ENCODE measurements at regions not wholly inside any gene's neighbourhood (a gene's known extent, or its start where the extent isn't known, plus 50 kb on each side); places are given as distances from the start of the nearest gene placed in this dataset.

DNA sequence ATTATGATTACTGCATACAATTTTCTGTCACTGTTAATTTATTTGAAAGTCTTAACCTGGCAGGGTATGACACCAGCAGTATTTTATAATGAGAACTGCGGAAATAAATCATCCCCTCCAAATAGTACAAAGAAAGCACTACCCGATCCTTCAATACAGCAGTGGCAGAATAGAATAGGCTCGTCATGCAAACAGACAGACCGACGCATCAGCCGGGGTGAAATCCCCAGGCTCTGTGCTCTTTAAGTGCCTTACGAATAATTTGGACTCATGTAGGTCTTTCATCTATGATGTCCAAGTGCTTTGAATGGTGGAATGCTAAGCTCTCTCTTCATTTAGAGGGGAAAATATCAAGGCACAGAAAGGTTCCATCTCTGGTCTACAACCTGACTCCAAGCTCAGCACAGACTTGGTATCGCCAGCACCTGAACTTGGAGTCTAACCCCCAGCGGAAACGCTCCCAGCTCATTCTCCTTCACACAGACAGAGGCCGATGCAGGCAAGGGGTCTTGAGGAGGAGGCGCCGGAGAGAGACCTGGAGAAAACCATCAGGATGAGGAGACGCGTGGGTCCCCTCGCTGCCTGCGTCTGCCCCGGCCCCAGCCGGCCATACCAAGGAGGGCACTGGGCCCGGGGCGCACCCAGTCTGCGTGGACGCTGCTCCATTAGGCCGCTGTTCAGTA, 568.1 kb upstream of the MKI67 start:
- in situ Hi-C loops (cut with HindIII; ENCODE audit: low pct_unique_long_range_greater_than_20kb, low sequenced_read_pairs), result no loop called here
- no peak for DNase-seq (ENCODE audit: low read depth, low spot score)

GRCh38 chr10:128694851-128695725, 568.9 kb upstream of the MKI67 start:
- in situ Hi-C loops (cut with HindIII; ENCODE audit: low pct_unique_long_range_greater_than_20kb, low sequenced_read_pairs), result no loop called here
- DNase-seq (ENCODE audit: low read depth, low spot score), result no peak

DNA sequence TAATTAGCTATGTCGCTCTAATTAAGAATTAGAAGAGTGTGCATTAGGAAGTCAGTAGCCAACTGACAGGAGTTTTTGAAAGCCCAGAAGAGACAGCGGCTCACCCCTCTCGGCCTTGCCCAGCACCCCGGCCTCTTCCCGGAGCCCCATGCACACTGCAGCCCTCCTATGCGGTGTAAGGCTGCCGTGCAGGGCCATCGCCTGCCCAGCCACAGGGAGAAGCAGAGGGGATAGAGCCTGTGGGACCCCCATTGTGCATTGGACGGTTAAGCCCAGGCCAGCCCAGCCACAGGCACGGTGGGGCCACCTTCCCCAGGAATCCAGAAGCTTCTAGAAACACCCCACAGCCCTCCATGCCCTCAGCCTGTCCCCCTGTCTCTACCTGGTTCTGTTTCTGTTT, 569.7 kb upstream of the MKI67 start:
- no peak for DNase-seq (ENCODE audit: low read depth, low spot score)
- in situ Hi-C loops (cut with HindIII; ENCODE audit: low pct_unique_long_range_greater_than_20kb, low sequenced_read_pairs), result no loop called here

DNA sequence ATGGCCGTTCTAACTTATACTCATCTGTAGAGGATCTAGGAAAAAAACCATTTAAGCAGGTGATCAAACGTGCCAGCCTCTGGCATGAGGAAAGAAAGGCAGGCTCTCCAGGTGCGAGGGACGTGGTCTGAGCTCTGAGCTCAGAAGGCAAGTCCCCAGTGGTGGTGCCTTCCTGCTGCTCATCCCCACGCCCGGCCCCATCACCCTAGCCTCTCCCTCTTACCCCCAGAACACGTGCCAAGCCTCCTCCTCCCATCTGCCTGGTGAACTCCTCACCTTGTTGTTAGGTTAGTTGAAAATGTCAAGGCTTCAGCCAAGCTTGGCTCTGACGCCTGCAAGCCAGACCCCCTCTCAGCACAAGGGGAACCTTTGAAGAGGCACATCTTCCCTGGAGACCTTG, 571.2 kb upstream of the MKI67 start:
- in situ Hi-C loops (cut with HindIII; ENCODE audit: low pct_unique_long_range_greater_than_20kb, low sequenced_read_pairs), result no loop called here

DNA sequence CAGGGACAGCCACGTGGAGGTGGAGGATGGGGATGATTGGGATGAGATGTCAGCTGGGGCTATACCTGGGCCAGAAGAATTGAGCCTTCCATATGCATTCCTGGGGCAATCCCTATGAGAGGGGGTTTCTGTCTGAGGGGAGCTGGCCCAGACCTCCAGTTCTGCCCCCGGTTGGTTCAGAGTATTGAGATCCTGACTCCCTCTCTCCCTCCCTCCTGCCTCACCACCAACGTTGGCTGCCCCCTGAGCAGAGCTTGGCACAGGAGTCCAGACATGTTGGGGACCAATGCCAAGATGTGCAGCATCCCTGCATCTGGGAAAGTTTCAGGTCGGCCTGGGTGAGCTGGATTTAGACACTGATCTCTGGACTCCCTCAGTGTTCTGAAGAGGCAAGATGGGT, 575.2 kb upstream of the MKI67 start:
- in situ Hi-C loops (cut with HindIII; ENCODE audit: low pct_unique_long_range_greater_than_20kb, low sequenced_read_pairs), result no loop called here
- DNase-seq (ENCODE audit: low read depth, low spot score), result no peak

More for the DNA sequence above, 571.2 kb upstream of the MKI67 start:
- DNase-seq (ENCODE audit: low read depth, low spot score), result no peak

DNA sequence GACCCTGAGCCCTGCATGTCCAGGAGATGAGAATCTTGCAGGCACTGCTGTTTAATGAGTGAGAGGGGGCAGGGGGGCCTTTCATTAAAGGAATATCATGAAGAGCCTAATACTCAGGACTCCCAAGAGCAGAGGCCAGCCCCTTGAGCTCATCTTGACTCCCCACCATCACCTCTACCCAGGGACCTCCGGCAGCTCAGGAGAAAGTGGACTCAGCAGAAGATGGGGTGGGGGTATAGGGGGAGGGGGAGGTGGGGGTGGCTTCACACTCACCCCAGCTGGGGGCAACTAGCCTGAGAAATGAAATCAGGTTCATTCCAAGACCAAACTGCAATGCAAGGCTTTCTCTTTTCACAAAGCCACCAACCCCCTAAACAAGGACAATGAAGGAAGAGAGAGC, 575.6 kb upstream of the MKI67 start:
- DNase-seq (ENCODE audit: low read depth, low spot score), result no peak
- in situ Hi-C loops (cut with HindIII; ENCODE audit: low pct_unique_long_range_greater_than_20kb, low sequenced_read_pairs), result no loop called here

- no peak for DNase-seq (ENCODE audit: low read depth, low spot score)
- in situ Hi-C loops (cut with HindIII; ENCODE audit: low pct_unique_long_range_greater_than_20kb, low sequenced_read_pairs), result no loop called here
Observed at GRCh38 chr10:128704716-128705115, 578.5 kb upstream of the MKI67 start.

DNA sequence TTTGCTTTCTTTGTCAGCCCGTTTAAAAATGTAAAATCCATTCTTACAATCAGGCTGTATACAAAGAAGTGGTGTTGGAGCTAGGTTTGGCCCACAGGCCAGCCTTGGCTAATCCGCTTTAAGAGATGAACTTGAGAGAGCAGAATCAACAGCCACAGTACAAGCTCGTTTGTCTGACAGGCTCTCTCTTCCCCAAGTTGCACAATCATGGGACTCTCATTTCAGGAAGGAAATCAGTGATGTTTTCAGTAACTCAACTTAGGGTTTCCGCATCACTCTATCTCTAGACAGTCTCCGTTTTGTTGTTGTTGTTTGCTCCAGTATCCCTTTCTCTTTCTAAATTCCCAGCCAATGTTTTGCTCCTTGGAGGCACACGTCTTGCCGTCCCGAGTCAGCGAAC, 582.0 kb upstream of the MKI67 start:
- in situ Hi-C loops (cut with HindIII; ENCODE audit: low pct_unique_long_range_greater_than_20kb, low sequenced_read_pairs), result no loop called here

DNA sequence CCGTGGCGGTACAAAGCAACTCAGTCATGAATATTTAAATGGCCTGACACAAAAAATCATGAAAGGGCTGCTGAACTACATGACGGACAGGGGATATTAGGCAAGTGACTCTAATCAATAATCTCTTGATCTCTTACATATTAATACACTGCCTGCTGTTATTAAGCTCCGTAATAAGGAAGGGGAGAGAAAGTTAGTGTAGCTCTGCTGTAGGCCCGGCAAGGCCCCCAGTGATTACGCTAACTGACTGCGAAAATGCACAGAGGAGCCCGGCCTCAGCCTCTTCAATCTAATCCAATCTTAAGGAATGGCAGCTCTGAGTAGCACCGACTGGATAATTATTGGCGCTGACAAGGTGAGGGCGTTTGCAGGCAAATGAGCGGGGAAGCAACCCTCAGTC, 583.5 kb upstream of the MKI67 start:
- in situ Hi-C loops (cut with HindIII; ENCODE audit: low pct_unique_long_range_greater_than_20kb, low sequenced_read_pairs), result no loop called here
- no peak for DNase-seq (ENCODE audit: low read depth, low spot score)

More for the DNA sequence above, 582.0 kb upstream of the MKI67 start:
- no peak for DNase-seq (ENCODE audit: low read depth, low spot score)

GRCh38 chr10:128710098-128710797, 584.0 kb upstream of the MKI67 start:
- no peak for DNase-seq (ENCODE audit: low read depth, low spot score)
- in situ Hi-C loops (cut with HindIII; ENCODE audit: low pct_unique_long_range_greater_than_20kb, low sequenced_read_pairs), result no loop called here

DNA sequence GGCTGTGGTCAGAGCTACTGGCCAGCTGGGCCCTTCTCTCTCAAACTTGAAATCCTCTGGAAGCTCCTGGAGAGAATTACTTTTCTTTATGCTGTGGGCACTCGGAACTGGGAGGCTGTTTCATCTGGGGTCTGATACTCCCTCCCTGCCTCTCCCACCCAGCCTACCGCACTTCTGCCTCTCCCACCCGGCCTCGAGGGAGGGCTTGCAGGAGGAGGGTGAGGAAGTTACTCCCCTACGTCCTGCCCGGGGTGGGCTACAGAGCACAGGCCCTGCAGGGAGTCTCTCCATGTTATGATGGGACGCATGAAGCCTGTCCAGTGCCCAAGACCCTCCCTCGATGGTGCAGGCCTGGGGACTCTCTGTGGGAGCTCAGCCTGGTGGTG, 584.6 kb upstream of the MKI67 start:
- in situ Hi-C loops (cut with HindIII; ENCODE audit: low pct_unique_long_range_greater_than_20kb, low sequenced_read_pairs), result no loop called here

GRCh38 chr10:128711806-128712205, 585.6 kb upstream of the MKI67 start:
- in situ Hi-C loops (cut with HindIII; ENCODE audit: low pct_unique_long_range_greater_than_20kb, low sequenced_read_pairs), result no loop called here
- no peak for DNase-seq (ENCODE audit: low read depth, low spot score)

More for the DNA sequence above, 584.6 kb upstream of the MKI67 start:
- no peak for DNase-seq (ENCODE audit: low read depth, low spot score)

- in situ Hi-C loops (cut with HindIII; ENCODE audit: low pct_unique_long_range_greater_than_20kb, low sequenced_read_pairs), result no loop called here
- DNase-seq (ENCODE audit: low read depth, low spot score), result no peak
Observed at GRCh38 chr10:128712661-128713400, 586.6 kb upstream of the MKI67 start.

DNA sequence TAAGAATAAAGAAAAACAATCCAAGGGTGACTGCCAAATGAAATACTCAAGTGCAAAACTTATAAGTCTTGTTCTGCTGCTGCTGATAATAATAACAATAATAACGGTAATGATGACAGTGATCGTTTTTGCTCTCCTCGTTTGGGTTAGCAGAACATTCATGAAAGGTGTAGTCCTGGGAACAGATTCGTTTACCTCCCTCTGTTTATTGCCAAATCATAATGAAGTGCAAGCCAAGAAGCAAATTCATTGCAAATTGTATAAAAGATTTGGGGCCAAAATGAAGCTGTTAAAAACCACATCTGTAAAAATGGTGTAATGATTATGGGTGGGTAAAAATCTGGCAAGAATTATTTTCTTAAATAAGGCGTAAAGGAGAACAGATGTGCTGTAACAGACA, 587.2 kb upstream of the MKI67 start:
- in situ Hi-C loops (cut with HindIII; ENCODE audit: low pct_unique_long_range_greater_than_20kb, low sequenced_read_pairs), result no loop called here
- no peak for DNase-seq (ENCODE audit: low read depth, low spot score)

DNA sequence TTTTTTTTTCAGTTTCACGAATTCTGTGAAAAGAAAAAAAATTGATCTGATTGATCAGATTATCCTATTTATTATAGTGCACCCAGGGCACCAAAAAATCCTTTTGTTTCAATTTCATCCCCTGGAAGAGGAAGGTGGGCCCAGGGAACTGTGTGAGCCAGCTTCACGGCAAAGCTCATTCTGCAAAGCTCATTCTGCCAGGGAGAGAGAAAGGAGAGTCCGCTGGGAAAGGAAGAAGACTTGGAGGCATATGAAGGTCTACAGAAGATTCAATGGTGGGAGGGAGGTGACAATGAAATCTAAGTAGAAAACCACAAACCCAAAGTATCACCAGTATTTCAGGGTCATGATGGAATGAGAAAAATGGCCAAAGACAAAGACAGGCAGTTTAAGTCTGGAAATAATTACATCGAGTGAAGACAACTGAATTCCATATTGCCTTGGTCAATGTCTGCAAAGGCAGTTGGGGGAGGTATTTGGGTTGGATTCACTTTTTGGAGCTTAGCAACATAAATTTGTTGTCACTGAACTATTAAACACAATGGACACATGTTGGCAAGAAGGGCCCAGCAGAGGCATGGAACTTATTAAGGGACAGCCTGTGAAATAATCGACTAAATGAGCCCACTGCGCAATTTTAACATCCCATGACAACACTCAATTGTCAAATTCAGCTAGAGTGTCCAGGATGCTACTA, 587.8 kb upstream of the MKI67 start:
- DNase-seq (ENCODE audit: low read depth, low spot score), result no peak
- in situ Hi-C loops (cut with HindIII; ENCODE audit: low pct_unique_long_range_greater_than_20kb, low sequenced_read_pairs), result no loop called here

- in situ Hi-C loops (cut with HindIII; ENCODE audit: low pct_unique_long_range_greater_than_20kb, low sequenced_read_pairs), result no loop called here
- no peak for DNase-seq (ENCODE audit: low read depth, low spot score)
Observed at GRCh38 chr10:128714644-128715415, 588.6 kb upstream of the MKI67 start.

DNA sequence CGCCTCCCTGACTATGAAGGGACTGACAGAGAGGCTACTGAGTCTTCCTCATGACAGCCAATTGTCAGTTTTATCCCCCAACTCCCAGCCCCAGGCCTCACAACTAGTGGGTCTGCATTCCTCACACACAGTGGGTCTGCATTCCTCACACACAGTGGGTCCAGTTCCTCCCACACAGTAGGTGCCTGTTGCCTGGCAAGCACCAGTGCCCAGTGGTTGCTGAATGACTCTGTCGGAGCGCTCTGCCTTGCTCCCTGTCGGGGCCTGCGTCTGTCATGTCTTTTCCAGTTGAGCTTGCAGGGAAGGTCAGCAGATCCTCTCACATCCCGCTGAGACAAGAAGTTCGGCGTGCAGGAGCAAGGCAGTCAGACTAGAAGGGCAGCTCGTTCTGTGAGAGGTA, 590.0 kb upstream of the MKI67 start:
- in situ Hi-C loops (cut with HindIII; ENCODE audit: low pct_unique_long_range_greater_than_20kb, low sequenced_read_pairs), result no loop called here
- no peak for DNase-seq (ENCODE audit: low read depth, low spot score)

Measured in SK-MEL-5 (cell line).